GM18858 (cell line): ENCODE measurements at regions not wholly inside any gene's neighbourhood (a gene's known extent, or its start where the extent isn't known, plus 50 kb on each side); places are given as distances from the start of the nearest gene placed in this dataset.
A peak's percentile ranks its signal among the peaks of the same experiment; 100 is the strongest.
"Not testable (repeated sequence)": the region's sequence is repeated elsewhere in the genome, so short reads cannot be mapped to it uniquely, and the experiment has no call there.

ENCODE experiments used
- ATAC-seq: cut with Tn5 transposase; IDR thresholded peaks from one replicate; pipeline ENCODE4 v1.9.1; 2021; ENCODE audit not compliant: unreplicated experiment

GRCh38 chr7:104956753-104957450, 57.1 kb upstream of the KMT2E start:
- peak; percentile 90 for ATAC-seq

DNA sequence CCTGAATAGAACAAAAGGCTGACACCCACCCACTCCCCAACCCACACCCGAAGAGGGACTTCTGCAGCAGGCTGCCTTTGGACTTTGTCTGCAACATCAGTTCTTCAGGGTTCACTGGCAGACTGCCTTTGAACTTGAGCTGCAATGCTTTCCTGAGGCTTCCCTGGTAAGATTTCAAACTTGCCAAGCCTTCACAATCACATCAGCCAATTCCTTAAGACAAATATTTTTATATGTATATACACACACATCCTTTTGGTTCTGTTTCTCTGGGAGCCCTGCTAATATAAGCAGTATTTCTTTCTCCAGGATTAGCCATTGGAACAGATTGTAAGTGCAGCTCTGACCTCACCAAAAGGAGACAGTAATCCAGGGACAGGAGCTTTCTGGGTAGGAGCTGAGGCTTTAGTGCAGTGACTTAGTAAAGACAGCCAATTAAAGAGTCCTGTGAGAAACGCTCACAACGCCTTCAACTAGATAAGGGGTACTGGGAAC, 55.6 kb upstream of the KMT2E start:
- no peak for ATAC-seq

GRCh38 chr7:104959483-104959882, 54.5 kb upstream of the KMT2E start:
- ATAC-seq, result not testable (repeated sequence)

DNA sequence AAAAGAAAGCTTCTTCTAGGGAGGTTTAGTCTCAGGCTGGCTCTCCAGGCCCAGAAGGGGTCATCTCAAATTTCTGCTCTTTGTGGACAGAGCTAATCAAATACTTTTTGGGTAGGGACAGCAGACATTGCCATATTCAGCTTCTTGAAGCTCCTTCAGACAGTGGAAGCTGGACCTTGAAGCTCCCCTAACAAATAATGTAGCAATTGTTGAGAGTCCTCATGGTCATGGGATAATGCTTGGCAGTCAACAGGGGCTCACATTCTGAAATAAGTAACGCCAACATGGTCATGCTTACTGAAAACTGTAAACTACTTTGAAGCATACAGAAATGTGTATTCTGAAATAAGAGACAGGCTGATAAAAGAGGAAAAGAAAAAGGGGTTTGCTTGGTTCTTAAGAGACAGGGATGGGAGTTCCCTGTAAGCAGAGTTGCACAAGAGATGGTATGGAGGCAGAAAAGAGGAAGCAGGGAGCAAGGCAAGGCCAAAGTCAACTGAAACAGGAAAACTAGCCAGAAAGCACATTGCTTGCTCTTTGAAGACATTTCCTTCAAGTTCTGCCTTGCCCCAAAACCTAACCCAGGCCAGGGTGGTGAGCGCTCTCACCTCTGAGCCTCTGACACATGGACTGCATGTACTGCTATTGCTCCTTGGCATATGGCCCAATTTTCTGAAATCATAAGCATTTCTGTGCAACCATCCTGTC, 53.1 kb upstream of the KMT2E start:
- ATAC-seq, result peak; percentile 29

DNA sequence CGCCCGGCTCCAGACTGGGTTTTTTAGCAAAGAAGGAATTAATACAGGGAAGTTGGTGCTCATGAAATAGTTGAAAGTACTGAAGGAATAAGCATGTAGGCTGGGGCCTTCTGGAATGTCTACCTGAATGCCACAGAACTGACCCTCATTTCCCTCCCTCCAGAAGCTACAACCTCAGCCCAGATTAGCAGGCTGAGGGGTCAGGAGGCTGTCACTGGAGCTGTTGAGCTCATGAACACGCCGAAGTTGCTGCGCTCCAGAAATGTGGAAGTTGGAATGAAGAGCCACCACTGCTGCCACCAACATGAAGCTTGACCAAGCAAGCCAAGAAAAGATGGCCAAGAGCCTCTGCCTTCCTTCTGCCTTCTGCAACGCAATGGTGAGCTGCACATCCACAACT, 52.2 kb upstream of the KMT2E start:
- no peak for ATAC-seq

DNA sequence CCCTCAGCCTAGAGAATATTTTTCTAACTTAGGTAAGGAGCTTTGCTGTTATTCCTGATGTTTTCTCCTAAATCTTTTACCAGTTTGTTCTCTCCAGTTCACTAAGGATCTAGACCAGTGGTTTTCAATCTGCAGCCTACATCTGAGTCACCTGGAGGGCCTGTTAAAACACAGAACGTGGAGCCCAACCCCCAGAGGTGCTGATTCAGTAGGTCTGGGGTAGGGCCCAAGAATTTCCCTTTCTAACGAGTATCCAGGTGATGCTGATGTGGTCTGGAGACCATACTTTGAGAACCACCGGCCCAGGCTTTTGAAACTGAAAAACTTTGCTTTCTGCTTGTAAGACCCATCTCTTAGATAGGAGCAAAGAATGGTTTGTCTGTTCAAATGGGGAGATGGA, 51.2 kb upstream of the KMT2E start:
- no peak for ATAC-seq

DNA sequence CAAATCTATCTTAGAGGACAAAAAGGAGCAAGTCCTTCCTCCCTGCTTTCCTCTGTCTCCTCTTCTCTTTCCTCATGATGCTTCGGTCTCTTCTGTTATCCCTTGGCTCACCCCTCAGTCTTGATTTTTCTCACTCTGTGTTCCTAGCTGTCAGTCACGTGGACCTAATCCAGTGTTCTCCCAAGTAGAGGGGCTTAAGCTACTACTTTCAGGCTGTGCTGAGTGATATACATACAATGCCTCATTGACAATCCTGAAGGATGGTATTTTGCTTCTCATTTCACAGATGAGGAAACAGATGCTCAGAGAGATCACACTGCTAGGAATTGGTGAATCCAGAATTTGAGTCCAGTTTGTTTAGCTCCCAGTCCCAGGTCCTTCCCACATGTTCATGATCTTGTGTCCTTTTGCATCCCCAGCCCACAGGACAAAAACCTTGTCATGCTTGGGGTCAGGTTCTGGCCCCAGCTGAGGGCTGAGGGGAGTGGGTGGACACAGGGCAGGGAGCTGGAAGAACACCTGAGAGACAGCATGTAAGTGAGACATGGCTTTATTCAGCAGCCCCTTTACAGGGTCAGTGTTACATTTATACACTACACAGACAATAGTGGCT, 50.5 kb upstream of the KMT2E start:
- ATAC-seq, result no peak

GRCh38 chr7:104963991-104964385, 50.0 kb upstream of the KMT2E start:
- no peak for ATAC-seq
